Skeletal muscle tissue (tissue), 3 donors: ENCODE measurements at regions not wholly inside any gene's neighbourhood (a gene's known extent, or its start where the extent isn't known, plus 50 kb on each side); places are given as distances from the start of the nearest gene placed in this dataset.
A peak's percentile ranks its signal among the peaks of the same experiment; 100 is the strongest.

Experiments
- H3K27ac ChIP-seq: one replicate; pipeline ENCODE4 v1.7.0; 2013; ENCODE audit warnings: mild to moderate bottlenecking, low read depth, low read length, inconsistent platforms
- H3K27me3 ChIP-seq, 3 donors: one replicate each; pipeline ENCODE4 v1.7.0; 2013; ENCODE audit warnings: low read length in 3 of 3; ENCODE audit not compliant: control insufficient read depth in 3 of 3, insufficient read depth in 3 of 3
- H3K36me3 ChIP-seq, 3 donors: one replicate each; pipeline ENCODE4 v1.7.0; 2013; ENCODE audit warnings: low read length in 3 of 3; ENCODE audit not compliant: control insufficient read depth in 3 of 3, insufficient read depth in 3 of 3
- H3K4me1 ChIP-seq, 3 donors: one replicate each; pipeline ENCODE4 v1.7.0; 2013; ENCODE audit warnings: low read length in 3 of 3, mild to moderate bottlenecking in 3 of 3; ENCODE audit not compliant: control insufficient read depth in 3 of 3, insufficient read depth in 3 of 3
- H3K4me3 ChIP-seq, 3 donors: one replicate each; pipeline ENCODE4 v1.7.0; 2013; ENCODE audit warnings: low read length in 3 of 3
- H3K9ac ChIP-seq, 3 donors: one replicate each; pipeline ENCODE4 v1.7.0; 2013; ENCODE audit warnings: low read length in 3 of 3, mild to moderate bottlenecking in 3 of 3, moderate library complexity in 2 of 3, low read depth in 1 of 3
- H3K9me3 ChIP-seq, 3 donors: one replicate each; pipeline ENCODE4 v1.7.0; 2013; ENCODE audit warnings: low read length in 3 of 3; ENCODE audit not compliant: control insufficient read depth in 3 of 3
- donor health status: Osteomylitis.

- no peaks in the 10 kb centered on the region for H3K9me3 ChIP-seq
These were observed 107.1 kb upstream of the NRP1 start for GRCh38 chr10:33441561-33441960.

GRCh38 chr10:33434933-33435332 is 100.5 kb upstream of the NRP1 start:
- no peaks in the 10 kb centered on the region for H3K27me3 ChIP-seq
- H3K9me3 ChIP-seq, result no peaks in the 10 kb centered on the region
- H3K36me3 ChIP-seq, result no peaks in the 10 kb centered on the region
- no peaks in the 10 kb centered on the region for H3K4me1 ChIP-seq
- H3K4me3 ChIP-seq, result no peak overlapping the region
- no peak overlapping the region for H3K27ac ChIP-seq
- no peak overlapping the region for H3K9ac ChIP-seq

More at GRCh38 chr10:33441561-33441960, 107.1 kb upstream of the NRP1 start:
- Histone ChIP-seq H3K36me3 (no peaks in the 10 kb centered on the region), H3K9ac (no peak overlapping the region), H3K4me3 (no peak overlapping the region), H3K27me3 (no peaks in the 10 kb centered on the region), H3K27ac (no peak overlapping the region), H3K4me1 (no peaks in the 10 kb centered on the region)

- Histone ChIP-seq H3K4me3 (no peak overlapping the region), H3K9me3 (no peaks in the 10 kb centered on the region), H3K27ac (no peak overlapping the region), H3K9ac (no peak overlapping the region), H3K36me3 (no peaks in the 10 kb centered on the region), H3K4me1 (peaks cover 0 to 2% (median 0%) of the 10 kb centered on the region in 3 donors), H3K27me3 (no peaks in the 10 kb centered on the region)
These were observed 94.2 kb upstream of the NRP1 start for GRCh38 chr10:33428682-33429081.

- Histone ChIP-seq H3K4me1 (peaks cover 6 to 20% (median 14%) of the 10 kb centered on the region in 3 donors), H3K4me3 (peak overlapping the region in 1 of 3 donors; percentile 16), H3K9me3 (no peaks in the 10 kb centered on the region), H3K36me3 (no peaks in the 10 kb centered on the region), H3K27me3 (no peaks in the 10 kb centered on the region), H3K9ac (no peak overlapping the region), H3K27ac (no peak overlapping the region)
These were observed 88.7 kb upstream of the NRP1 start for GRCh38 chr10:33423154-33423529.

- Histone ChIP-seq H3K36me3 (no peaks in the 10 kb centered on the region), H3K9me3 (no peaks in the 10 kb centered on the region), H3K9ac (no peak overlapping the region), H3K4me1 (peaks cover 6 to 20% (median 14%) of the 10 kb centered on the region in 3 donors), H3K27ac (peak overlapping the region; percentile 29), H3K4me3 (peak overlapping the region in 1 of 3 donors; percentile 16), H3K27me3 (no peaks in the 10 kb centered on the region)
These were observed 88.1 kb upstream of the NRP1 start for GRCh38 chr10:33422471-33423153.

GRCh38 chr10:33421789-33422462 is 87.5 kb upstream of the NRP1 start:
- no peaks in the 10 kb centered on the region for H3K27me3 ChIP-seq
- no peak overlapping the region for H3K9ac ChIP-seq
- no peaks in the 10 kb centered on the region for H3K9me3 ChIP-seq
- peaks cover 6 to 20% (median 14%) of the 10 kb centered on the region in 3 donors for H3K4me1 ChIP-seq
- no peaks in the 10 kb centered on the region for H3K36me3 ChIP-seq
- H3K27ac ChIP-seq, result peak overlapping the region; percentile 29
- H3K4me3 ChIP-seq, result no peak overlapping the region

GRCh38 chr10:33419311-33419710 is 84.8 kb upstream of the NRP1 start:
- H3K4me3 ChIP-seq, result no peak overlapping the region
- no peak overlapping the region for H3K27ac ChIP-seq
- H3K9me3 ChIP-seq, result no peaks in the 10 kb centered on the region
- no peaks in the 10 kb centered on the region for H3K27me3 ChIP-seq
- no peak overlapping the region for H3K9ac ChIP-seq
- peaks cover 6 to 20% (median 17%) of the 10 kb centered on the region in 3 donors for H3K4me1 ChIP-seq
- no peaks in the 10 kb centered on the region for H3K36me3 ChIP-seq

- Histone ChIP-seq H3K27ac (no peak overlapping the region), H3K4me1 (peaks cover 6 to 17% (median 16%) of the 10 kb centered on the region in 3 donors), H3K36me3 (no peaks in the 10 kb centered on the region), H3K27me3 (no peaks in the 10 kb centered on the region), H3K9ac (no peak overlapping the region), H3K4me3 (no peak overlapping the region), H3K9me3 (no peaks in the 10 kb centered on the region)
These were observed 83.8 kb upstream of the NRP1 start for GRCh38 chr10:33418301-33418700.

- H3K9me3 ChIP-seq, result no peaks in the 10 kb centered on the region
These were observed 82.2 kb upstream of the NRP1 start for GRCh38 chr10:33416691-33417090.

GRCh38 chr10:33416209-33416608 is 81.7 kb upstream of the NRP1 start:
- Histone ChIP-seq H3K27ac (no peak overlapping the region), H3K9ac (no peak overlapping the region), H3K4me3 (no peak overlapping the region), H3K4me1 (peaks cover 0 to 3% (median 0%) of the 10 kb centered on the region in 3 donors), H3K36me3 (no peaks in the 10 kb centered on the region), H3K9me3 (no peaks in the 10 kb centered on the region), H3K27me3 (no peaks in the 10 kb centered on the region)

More at GRCh38 chr10:33416691-33417090, 82.2 kb upstream of the NRP1 start:
- no peak overlapping the region for H3K27ac ChIP-seq
- H3K4me3 ChIP-seq, result no peak overlapping the region
- no peaks in the 10 kb centered on the region for H3K27me3 ChIP-seq
- peaks cover 0 to 3% (median under 1%) of the 10 kb centered on the region in 3 donors for H3K4me1 ChIP-seq
- no peaks in the 10 kb centered on the region for H3K36me3 ChIP-seq
- no peak overlapping the region for H3K9ac ChIP-seq
